Mammary epithelial cell (primary cell): ENCODE measurements at regions not wholly inside any gene's neighbourhood (a gene's known extent, or its start where the extent isn't known, plus 50 kb on each side); places are given as distances from the start of the nearest gene placed in this dataset.

ENCODE experiments used
- CTCF ChIP-seq, 2 donors: IDR thresholded peaks in 1 of 2; conservative IDR thresholded peaks in 1 of 2; 2 replicates each; pipeline ENCODE4 v1.5.1; 2011 to 2012; ENCODE audit warnings: inconsistent platforms in 2 of 2, low read length in 2 of 2, mild to moderate bottlenecking in 2 of 2, control low read depth in 1 of 2, low read depth in 1 of 2; ENCODE audit not compliant: insufficient read depth in 1 of 2; ENCODE audit errors: extremely low read depth in 1 of 2
- EZH2 ChIP-seq: IDR thresholded peaks from 2 replicates; pipeline ENCODE4 v1.6.1; 2012; ENCODE audit warnings: low read length, inconsistent platforms, borderline replicate concordance

GRCh38 chr13:111474136-111475002 lies 153.9 kb downstream of the TEX29 start:
- TF ChIP-seq CTCF (conservative IDR thresholded peaks at IDR 0.05 in 1 of 2, IDR thresholded peaks at IDR 0.05 in 1 of 2; ENCODE audit: extremely low read depth in 1 of 2, insufficient read depth in 1 of 2, low read depth in 1 of 2, low read length in 2 of 2), result peak; percentile 23 to 47
- no peak for TF ChIP-seq EZH2
